ENCODE measurements at regions not wholly inside any gene's neighbourhood (a gene's known extent, or its start where the extent isn't known, plus 50 kb on each side); places are given as distances from the start of the nearest gene placed in this dataset.

DNA sequence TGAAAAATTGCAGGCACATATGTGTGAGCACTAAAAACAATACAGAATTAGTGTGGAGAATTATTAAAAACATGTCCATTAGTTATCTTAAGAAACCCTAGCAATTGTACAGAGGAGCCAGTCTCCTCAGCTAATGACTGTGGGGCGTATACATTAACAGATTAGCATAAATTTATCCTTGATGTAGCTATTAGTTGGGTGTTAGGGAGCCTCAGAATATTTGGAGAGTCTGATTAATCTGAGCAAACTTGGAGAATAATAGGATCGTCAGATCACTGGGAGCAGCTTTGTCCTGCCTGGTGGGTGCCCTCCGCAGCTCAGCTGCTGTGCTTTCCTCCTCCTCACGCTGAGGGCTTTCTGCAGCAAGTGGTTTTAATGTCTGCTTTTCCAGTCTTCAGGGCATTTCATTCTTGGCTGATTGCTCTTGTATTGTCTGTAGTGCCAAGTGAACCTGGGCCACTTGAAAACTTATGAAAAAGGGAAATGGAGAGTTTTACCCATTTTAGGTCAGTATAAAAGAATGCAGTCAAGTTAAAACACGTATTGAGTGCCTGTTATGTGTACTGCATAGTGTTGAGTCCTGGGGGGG lies 417.4 kb upstream of the SEMA6D start:
- TF ChIP-seq, protein P1, sequence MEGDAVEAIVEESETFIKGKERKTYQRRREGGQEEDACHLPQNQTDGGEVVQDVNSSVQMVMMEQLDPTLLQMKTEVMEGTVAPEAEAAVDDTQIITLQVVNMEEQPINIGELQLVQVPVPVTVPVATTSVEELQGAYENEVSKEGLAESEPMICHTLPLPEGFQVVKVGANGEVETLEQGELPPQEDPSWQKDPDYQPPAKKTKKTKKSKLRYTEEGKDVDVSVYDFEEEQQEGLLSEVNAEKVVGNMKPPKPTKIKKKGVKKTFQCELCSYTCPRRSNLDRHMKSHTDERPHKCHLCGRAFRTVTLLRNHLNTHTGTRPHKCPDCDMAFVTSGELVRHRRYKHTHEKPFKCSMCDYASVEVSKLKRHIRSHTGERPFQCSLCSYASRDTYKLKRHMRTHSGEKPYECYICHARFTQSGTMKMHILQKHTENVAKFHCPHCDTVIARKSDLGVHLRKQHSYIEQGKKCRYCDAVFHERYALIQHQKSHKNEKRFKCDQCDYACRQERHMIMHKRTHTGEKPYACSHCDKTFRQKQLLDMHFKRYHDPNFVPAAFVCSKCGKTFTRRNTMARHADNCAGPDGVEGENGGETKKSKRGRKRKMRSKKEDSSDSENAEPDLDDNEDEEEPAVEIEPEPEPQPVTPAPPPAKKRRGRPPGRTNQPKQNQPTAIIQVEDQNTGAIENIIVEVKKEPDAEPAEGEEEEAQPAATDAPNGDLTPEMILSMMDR (IDR thresholded peaks at IDR 0.05) = no peak
- DNase-seq (ENCODE audit: low spot score) = no peak
- Histone ChIP-seq H3K4me3 (no peak overlapping the region), H3K27ac (no peak overlapping the region)

DNA sequence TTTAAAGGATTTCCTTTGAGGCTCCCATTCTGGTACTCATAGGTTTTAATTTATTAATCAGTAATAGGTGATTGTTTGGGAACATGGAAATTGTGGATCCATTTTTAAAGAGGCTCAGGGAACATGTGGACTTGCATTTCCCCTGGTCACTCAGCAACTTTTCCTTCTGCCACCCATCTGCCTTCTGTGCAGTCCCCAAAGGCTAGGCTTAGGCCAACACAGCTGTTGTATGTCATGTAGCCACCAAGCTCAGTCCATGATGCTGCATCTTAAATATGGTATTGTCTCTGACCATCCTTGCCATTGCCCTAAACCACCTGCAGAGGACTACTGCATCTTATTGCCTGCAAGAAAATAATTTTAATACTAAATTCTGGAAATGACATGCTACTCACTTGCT lies 416.7 kb upstream of the SEMA6D start:
- no peak overlapping the region for H3K4me3 ChIP-seq
- no peak for DNase-seq (ENCODE audit: low spot score)
- H3K27ac ChIP-seq = no peak overlapping the region
- TF ChIP-seq, protein P1 (IDR thresholded peaks at IDR 0.05) = no peak

DNA sequence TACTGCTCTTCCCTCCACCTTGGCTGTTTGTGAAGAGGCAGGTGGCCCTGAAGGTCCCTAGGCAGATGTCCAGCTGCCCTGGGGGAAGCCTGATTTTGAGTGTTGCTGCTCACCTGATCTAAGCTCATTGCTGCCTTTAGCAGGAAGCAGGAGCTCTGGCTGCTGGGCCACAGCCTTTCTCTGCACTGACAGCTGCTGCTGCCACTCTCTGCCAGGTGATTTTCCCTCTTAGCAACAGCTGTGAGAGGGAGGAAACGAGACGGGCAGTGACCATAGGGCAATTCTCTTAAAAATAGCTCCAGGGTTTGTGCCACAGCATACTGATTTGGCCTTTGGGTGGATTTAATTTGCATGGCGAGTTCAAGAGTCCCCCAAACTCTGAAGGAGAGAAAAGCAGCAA lies 415.8 kb upstream of the SEMA6D start:
- no peak overlapping the region for H3K4me3 ChIP-seq
- no peak for DNase-seq (ENCODE audit: low spot score)
- TF ChIP-seq, protein P1 (IDR thresholded peaks at IDR 0.05) = no peak
- H3K27ac ChIP-seq = no peak overlapping the region

DNA sequence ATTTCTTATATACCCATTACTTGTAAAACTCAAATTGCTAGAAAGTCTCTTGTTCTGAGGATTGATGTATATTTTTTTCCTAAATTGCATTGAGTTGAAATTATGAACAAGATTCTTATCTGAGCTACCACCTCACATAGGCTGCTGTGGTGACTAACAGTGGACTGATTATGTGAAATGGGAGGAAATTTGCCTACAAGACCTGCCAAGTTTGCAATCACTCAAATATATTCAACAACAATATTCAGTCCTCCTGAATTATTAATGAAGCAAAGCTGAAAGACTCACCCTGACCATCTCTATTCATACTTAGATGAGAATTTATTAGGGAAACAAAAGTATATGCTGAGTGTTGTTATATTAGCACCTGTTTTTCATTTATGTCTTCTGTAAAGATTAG lies 412.6 kb upstream of the SEMA6D start:
- TF ChIP-seq, protein P1 (IDR thresholded peaks at IDR 0.05) = no peak

DNA sequence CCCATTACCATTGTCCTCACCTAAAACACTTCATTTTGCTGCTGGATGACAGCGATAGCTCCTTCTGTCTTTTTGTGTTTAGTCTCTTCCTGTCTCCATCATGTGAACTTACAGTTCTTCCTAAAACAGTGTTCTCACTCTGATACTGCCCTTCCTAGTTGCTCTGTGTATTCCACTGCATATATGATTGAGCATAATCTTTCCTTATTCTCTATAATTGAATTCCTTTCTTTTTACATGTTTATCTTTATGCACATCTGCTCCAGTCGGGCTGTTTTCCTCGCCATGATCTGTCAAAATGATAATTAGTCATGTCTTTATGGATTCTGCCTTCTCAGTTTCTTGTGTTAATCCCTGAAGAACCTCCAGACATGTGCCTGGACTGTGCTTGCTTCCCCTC lies 405.1 kb upstream of the SEMA6D start:
- Histone ChIP-seq H3K27ac (no peak overlapping the region), H3K4me3 (no peak overlapping the region)
- no peak for DNase-seq (ENCODE audit: low spot score)
- TF ChIP-seq, protein P1 (IDR thresholded peaks at IDR 0.05) = no peak

More for the DNA sequence above, 412.6 kb upstream of the SEMA6D start:
- Histone ChIP-seq H3K27ac (no peak overlapping the region), H3K4me3 (no peak overlapping the region)
- no peak for DNase-seq (ENCODE audit: low spot score)

DNA sequence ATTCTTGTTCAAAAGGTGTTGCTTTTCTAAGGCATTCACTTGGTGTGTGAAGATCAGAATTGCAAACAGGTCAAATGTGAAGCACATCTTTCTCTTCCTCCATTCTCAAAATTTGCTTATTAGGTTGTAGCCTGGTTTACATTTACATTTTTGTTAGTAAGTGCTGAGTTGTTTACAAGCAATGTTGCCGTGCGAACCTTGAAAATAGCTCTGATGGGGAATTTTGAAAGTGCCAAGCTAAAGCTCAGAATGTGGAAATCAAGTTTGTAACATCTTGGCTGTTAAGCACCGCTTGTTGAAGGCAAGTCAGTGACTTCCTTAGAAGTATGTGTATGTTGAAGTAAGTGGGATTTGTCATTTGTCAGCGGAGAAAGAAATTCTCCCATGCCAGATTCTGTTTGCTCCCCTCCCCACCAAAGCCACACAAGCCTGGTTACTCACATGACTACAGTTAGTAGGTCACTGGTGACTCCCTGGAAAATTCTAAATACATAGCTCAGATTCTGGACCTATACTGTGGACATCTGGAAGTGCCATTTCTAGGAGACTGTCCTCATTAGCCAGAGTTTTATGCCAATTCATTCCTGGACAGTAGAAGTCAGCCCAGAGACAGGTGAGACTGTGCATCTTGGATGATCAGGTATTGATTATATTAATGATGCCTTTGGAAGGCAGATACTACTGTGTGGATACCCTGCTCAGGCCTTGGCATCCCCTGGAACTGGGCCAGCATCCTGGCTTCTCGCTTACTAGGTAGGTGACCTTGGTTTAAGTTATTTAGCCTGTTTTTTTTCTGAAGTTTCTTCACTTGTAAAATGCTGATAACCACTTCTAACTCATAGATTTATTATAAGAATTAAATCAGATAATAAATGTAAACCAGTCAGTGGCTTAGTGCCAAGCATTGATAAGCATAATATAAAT lies 390.6 kb upstream of the SEMA6D start:
- TF ChIP-seq, protein P1 (IDR thresholded peaks at IDR 0.05) = no peak
- DNase-seq (ENCODE audit: low spot score) = no peak
- no peak overlapping the region for H3K4me3 ChIP-seq

More for the DNA sequence above, 390.6 kb upstream of the SEMA6D start:
- no peak overlapping the region for H3K27ac ChIP-seq

Data from coronary artery (tissue), 2 donors.